Caki2 (cell line): ENCODE measurements at regions not wholly inside any gene's neighbourhood (a gene's known extent, or its start where the extent isn't known, plus 50 kb on each side); places are given as distances from the start of the nearest gene placed in this dataset.

ENCODE experiments used
- DNase-seq: peaks from one replicate; pipeline ENCODE4 v3.0.0-alpha.2; 2015; ENCODE audit warnings: low read depth
- in situ Hi-C: cut with HindIII; loops from 2 replicates; pipeline ENCODE4 v1.10.0; 2016; ENCODE audit warnings: low sequenced_read_pairs, low pct_unique_long_range_greater_than_20kb, mixed read lengths

- DNase-seq: no peak
- in situ Hi-C loops: no loop called here
Measured at GRCh38 chr1:81662913-81663526, 137.7 kb upstream of the ADGRL2 start.

- in situ Hi-C loops: no loop called here
- DNase-seq: no peak
Measured at GRCh38 chr1:81660286-81660685, 140.4 kb upstream of the ADGRL2 start.

DNA sequence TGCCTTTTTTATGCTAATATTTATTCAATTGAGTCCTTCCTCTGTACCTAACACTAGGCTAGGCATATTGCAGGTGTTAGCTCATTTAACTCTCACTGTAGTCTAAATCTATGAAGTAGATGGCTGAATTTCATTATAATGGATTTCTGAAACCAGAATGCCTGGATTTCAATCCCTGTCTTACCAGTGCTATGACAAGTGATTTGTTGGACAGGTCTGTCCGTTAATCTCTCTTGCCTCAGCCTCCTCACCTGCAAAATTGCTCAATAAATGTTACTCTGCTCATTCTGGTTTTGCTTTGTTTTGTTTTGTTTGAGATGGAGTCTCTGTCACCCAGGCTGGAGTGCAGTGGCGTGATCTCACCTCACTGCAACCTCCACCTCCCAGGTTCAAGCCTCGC is 146.1 kb upstream of the ADGRL2 start:
- in situ Hi-C loops: no loop called here

DNA sequence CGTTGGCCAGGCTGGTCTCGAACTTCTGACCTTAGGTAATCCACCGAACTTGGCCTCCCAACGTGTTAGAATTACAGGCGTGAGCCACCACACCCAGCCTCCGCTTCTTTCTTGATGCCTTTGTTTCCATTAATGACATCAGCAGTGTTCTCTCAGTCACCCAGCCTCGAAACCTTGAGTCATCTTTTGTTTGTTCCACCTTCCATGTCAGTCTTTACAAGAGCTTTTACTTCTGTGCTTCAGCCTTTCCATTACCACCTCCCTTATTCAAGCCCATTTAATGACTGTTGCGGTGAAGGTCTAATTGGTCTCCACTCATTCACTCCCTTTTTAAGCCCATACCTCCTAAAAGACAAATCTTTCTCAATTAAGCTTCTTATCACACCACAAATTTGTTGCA is 146.6 kb upstream of the ADGRL2 start:
- no peak for DNase-seq
- in situ Hi-C loops: no loop called here

More for the DNA sequence above, 146.1 kb upstream of the ADGRL2 start:
- no peak for DNase-seq

DNA sequence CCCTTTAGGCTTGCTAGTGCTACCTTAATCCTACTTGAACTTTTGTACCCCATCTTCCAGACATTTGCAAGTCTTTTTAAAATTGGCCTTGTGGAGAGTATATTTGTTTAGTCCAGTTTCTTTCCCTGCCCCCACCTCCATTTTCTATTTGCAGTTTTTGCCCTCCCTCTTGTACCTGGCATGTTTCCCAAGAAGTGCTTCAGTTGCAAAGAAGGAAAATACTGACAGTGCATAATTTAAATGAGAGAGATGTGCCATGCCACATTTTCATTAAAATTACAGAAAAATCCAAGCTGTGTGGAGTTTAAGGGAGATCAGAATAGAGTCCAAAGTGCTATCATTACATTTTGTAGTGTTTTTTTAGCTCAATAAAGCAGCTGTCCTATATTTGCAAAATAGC is 150.0 kb upstream of the ADGRL2 start:
- in situ Hi-C loops: no loop called here
- no peak for DNase-seq

DNA sequence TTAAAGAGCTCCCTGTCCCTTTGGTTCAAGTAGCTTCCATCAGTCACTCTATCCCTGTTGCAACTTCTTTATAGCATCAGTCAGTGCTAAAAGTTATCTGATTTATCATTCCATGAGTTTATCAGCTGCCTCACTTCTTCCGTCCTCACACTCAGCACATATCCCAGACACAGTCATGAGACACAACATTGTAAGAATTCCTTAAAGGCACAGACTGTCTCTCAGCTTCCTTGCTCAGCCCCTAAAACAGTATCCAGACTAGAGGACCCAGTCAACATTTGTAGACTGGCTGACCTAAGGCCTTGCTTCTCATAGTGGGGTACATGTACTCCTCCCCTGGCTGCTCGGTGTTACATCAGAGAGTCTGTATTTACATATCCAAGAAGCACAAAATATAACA is 164.9 kb upstream of the ADGRL2 start:
- DNase-seq: no peak
- in situ Hi-C loops: no loop called here

DNA sequence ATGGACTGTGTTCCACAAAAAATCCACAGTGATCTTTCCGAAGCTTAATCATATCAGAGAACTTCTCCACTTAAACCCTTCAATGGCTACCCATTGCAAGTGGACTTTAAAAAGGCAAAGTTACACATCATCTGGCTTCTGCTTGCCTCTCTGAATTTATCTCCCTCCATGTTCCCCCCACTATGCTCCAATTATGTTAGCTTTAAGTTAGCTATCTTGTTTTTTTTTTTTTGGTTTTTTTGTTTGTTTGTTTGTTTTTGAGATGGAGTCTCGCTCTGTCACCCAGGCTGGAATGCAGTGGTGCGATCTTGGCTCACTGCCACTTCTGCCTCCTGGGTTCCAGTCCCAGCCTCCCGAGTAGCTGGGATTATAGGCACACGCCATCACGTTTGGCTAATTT is 166.4 kb upstream of the ADGRL2 start:
- DNase-seq: no peak
- in situ Hi-C loops: no loop called here

GRCh38 chr1:81619156-81619555 is 181.6 kb upstream of the ADGRL2 start:
- in situ Hi-C loops: no loop called here
- no peak for DNase-seq

DNA sequence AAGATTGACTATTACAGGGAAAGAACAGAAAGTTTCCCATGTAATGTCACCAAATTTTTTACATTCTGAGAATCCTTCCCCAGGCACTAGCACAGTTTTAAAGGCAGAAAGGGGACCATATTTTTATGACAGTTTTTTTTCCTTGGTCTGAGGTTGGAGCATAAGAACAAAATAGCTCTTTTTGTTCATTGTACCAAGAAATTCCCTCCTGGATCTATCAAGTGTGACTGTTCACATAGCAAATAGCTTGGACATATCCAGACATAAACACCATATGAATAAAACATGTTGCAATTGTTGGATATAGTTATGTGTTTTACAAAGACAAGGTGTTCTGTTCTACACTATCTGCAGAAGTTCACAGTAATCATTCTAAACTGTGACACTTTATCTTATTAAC is 182.4 kb upstream of the ADGRL2 start:
- no peak for DNase-seq
- in situ Hi-C loops: no loop called here

DNA sequence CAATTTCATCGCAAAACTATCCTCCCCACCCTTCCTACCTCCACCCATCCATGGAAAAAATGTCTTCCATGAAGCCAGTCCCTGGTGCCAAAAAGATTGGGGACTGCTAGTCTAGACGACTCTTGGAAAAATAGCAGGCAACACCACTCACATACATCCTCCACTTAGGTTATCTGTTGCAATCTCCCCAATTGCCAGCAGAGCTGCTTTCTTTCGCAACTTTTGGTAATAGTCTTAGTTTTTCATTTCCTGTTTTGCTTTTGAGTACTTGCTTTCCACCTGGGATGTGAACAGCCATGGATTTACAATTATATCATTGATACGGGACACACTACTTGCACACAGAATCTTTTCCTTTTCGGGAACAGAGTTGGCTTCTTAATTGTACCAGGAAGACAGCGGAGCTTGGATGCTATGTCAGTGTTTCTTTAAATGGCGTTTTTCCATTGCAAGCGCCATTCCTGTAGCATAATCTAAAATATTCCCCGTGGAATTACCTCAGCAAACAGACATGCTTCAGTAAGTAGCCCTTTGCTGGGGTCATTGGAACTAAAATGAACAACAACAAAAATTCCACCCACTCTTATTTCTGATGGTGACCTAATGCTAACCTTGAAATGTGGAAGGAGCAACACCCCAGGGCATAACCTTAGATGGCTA is 183.3 kb upstream of the ADGRL2 start:
- in situ Hi-C loops: no loop called here
- no peak for DNase-seq

GRCh38 chr1:81613803-81614202 is 186.9 kb upstream of the ADGRL2 start:
- no peak for DNase-seq
- in situ Hi-C loops: no loop called here

- DNase-seq: no peak
- in situ Hi-C loops: no loop called here
Measured at GRCh38 chr1:81607924-81608323, 192.8 kb upstream of the ADGRL2 start.

DNA sequence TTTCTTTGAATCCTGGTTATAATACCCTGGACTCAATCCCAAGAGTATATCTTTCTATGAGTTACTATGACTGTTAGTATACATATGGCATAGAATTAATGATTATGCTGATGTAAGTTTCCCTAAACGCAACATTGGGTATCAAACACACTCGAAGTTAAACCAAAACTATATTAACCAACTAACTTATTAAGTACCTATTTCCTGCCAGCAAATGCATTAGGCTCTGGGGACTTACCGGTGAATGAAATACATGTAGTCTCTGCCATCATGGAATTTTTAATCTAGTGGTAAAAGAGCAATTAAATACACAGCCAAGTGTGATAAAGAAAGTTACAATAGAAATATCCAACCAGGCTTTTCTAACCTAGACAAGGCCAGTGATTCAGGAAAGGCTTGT is 193.6 kb upstream of the ADGRL2 start:
- DNase-seq: peak; percentile 80
- in situ Hi-C loops: no loop called here

DNA sequence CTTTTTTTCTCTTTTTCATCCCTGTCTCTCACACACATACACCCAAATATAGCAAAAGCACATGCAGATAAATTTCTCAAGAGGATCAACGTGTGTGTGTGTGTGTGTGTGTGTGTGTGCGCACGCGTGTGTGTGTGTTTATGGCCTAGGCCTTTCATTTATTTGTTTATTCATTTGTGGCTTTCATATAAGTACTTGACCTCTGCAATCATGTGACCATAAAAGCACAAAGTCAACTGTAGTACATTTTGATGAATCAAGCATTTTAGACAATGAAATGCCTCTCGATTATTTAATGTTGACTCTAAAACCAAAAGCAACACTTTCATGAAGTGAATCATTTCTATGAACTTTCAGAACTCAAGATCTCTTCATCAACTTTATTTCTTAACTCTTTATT is 194.1 kb upstream of the ADGRL2 start:
- peak; percentile 74 for DNase-seq
- in situ Hi-C loops: no loop called here

DNA sequence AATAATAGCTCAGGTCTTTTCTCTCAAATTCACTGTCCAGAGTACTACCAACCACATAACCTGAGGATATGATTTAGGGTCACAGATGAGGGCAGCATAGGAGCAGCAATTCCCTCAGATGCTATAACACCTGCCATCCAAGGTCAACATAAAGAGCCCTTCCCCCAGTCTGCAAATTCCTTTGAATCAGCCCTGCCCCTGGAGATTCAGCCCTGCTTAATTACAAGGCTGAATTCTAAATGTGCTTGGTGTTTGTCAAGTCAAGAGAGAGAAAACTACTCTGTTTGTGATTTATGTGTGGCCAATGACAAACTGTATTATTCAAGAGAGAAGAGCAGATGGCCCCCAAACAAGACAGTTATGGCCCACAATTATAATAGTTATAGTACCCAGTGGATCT is 195.7 kb upstream of the ADGRL2 start:
- no peak for DNase-seq
- in situ Hi-C loops: no loop called here

DNA sequence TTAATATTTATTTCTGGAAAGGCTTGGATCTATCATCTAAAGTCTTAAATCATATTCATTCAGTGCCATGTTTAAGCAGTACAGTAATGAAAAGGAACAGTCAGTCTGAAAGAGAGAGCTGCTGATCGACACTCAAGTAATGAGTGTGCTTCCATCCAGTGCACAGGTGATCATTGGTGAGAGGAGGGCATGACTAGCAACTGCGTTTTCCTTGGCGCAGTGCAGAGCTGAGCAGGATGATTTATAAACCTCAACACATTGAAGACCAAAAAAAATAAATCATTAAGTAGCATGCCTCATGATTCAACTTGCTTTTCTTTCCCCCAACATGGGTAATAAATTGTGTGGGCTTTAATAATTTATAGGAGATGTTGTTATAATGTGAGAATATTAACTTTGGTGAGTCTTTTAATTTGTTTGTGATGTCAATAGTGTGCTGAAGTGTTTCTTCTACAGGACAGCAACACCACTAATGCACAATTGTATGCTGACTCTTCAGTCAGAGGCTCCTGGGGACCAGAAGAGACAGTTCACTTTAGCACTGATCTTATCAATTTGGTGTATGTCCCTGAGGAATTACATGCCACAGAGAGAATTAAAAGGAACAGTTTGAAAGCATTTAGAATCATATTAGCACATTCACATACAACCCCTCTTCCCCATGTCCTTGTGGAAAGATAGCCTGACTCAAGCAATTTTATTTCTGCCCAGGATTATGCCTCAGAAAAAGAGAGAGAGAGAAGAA is 199.7 kb upstream of the ADGRL2 start:
- in situ Hi-C loops: no loop called here
- peak; percentile 88 for DNase-seq

- in situ Hi-C loops: no loop called here
- DNase-seq: no peak
Measured at GRCh38 chr1:81600363-81600762, 200.4 kb upstream of the ADGRL2 start.

GRCh38 chr1:81598623-81599022 is 202.1 kb upstream of the ADGRL2 start:
- in situ Hi-C loops: no loop called here
- no peak for DNase-seq

GRCh38 chr1:81597720-81598426 is 202.9 kb upstream of the ADGRL2 start:
- DNase-seq: no peak
- in situ Hi-C loops: no loop called here
